Liver (tissue), 8 donors: ENCODE measurements at regions not wholly inside any gene's neighbourhood (a gene's known extent, or its start where the extent isn't known, plus 50 kb on each side); places are given as distances from the start of the nearest gene placed in this dataset.
A peak's percentile ranks its signal among the peaks of the same experiment; 100 is the strongest.

Experiments
- DNase-seq: peaks from one replicate; pipeline ENCODE4 v3.0.0-alpha.2; 2017; ENCODE audit warnings: low spot score
- H3K27ac ChIP-seq, 2 donors: one replicate each; pipeline ENCODE4 v1.7.0; 2013; ENCODE audit warnings: inconsistent platforms in 2 of 2, low read length in 2 of 2, control low read depth in 1 of 2, low read depth in 1 of 2, mild to moderate bottlenecking in 1 of 2
- H3K27me3 ChIP-seq, 4 donors: one replicate each; pipeline versions ENCODE4 v1.6.1 to v1.7.0; 2013; ENCODE audit warnings: low read length in 3 of 4, inconsistent platforms in 1 of 4, mild to moderate bottlenecking in 1 of 4, moderate library complexity in 1 of 4; ENCODE audit not compliant: control insufficient read depth in 4 of 4, insufficient read depth in 4 of 4
- H3K36me3 ChIP-seq, 4 donors: one replicate each; pipeline versions ENCODE4 v1.6.1 to v1.7.0; 2013; ENCODE audit warnings: low read length in 3 of 4, mild to moderate bottlenecking in 3 of 4, low read depth in 1 of 4, moderate library complexity in 1 of 4; ENCODE audit not compliant: control insufficient read depth in 4 of 4, insufficient read depth in 3 of 4
- H3K4me1 ChIP-seq, 4 donors: one replicate each; pipeline versions ENCODE4 v1.6.1 to v1.7.0; 2013; ENCODE audit warnings: low read length in 3 of 4, mild to moderate bottlenecking in 3 of 4, moderate library complexity in 1 of 4; ENCODE audit not compliant: control insufficient read depth in 4 of 4, insufficient read depth in 4 of 4
- H3K4me3 ChIP-seq, 3 donors: one replicate each; pipeline versions ENCODE4 v1.6.1 to v1.7.0; 2013; ENCODE audit warnings: low read length in 3 of 3, control low read depth in 1 of 3, low read depth in 1 of 3, mild to moderate bottlenecking in 1 of 3
- H3K9ac ChIP-seq, 2 donors: one replicate each; pipeline ENCODE4 v1.7.0; 2013; ENCODE audit warnings: low read length in 2 of 2, mild to moderate bottlenecking in 2 of 2, moderate library complexity in 2 of 2, control low read depth in 1 of 2, low read depth in 1 of 2
- H3K9me3 ChIP-seq, 4 donors: one replicate each; pipeline versions ENCODE4 v1.6.1 to v1.7.0; 2013; ENCODE audit warnings: low read length in 3 of 4; ENCODE audit not compliant: control insufficient read depth in 4 of 4
- EGR1 ChIP-seq, 2 donors: IDR thresholded peaks; 2 replicates each; pipeline ENCODE4 v1.6.1; 2016 to 2018; ENCODE audit warnings: antibody characterized with exemption in 2 of 2, low read depth in 2 of 2
- FOXA1 ChIP-seq: IDR thresholded peaks from 2 replicates; pipeline ENCODE4 v1.6.1; 2016; ENCODE audit warnings: antibody characterized with exemption
- FOXA2 ChIP-seq: IDR thresholded peaks from 2 replicates; pipeline ENCODE4 v1.6.1; 2016; ENCODE audit warnings: antibody characterized with exemption
- GABPA ChIP-seq, 2 donors: IDR thresholded peaks in 1 of 2; conservative IDR thresholded peaks in 1 of 2; 2 replicates each; pipeline ENCODE4 v1.6.1; 2016; ENCODE audit warnings: antibody characterized with exemption in 2 of 2, mild to moderate bottlenecking in 1 of 2, moderate library complexity in 1 of 2
- HNF4A ChIP-seq, 2 donors: conservative IDR thresholded peaks; 2 replicates each; pipeline ENCODE4 v1.6.1; 2016; ENCODE audit warnings: antibody characterized with exemption in 2 of 2, mild to moderate bottlenecking in 2 of 2
- HNF4G ChIP-seq: IDR thresholded peaks from 2 replicates; pipeline ENCODE4 v1.6.1; 2016; ENCODE audit warnings: antibody characterized with exemption
- JUND ChIP-seq, 2 donors: IDR thresholded peaks; 2 replicates each; pipeline ENCODE4 v1.6.1; 2016; ENCODE audit warnings: antibody characterized with exemption in 2 of 2
- NR2F2 ChIP-seq: IDR thresholded peaks from 2 replicates; pipeline ENCODE4 v1.6.1; 2016; ENCODE audit warnings: antibody characterized with exemption
- RAD21 ChIP-seq, 2 donors: IDR thresholded peaks; 2 replicates each; pipeline ENCODE4 v1.6.1; 2016; ENCODE audit warnings: antibody characterized with exemption in 2 of 2, mild to moderate bottlenecking in 2 of 2
- RXRA ChIP-seq, 2 donors: IDR thresholded peaks; 2 replicates each; pipeline ENCODE4 v1.6.1; 2017 to 2018; ENCODE audit warnings: antibody characterized with exemption in 2 of 2, mild to moderate bottlenecking in 1 of 2
- SP1 ChIP-seq: IDR thresholded peaks from 2 replicates; pipeline ENCODE4 v1.6.1; 2018; ENCODE audit warnings: antibody characterized with exemption, mild to moderate bottlenecking
- TAF1 ChIP-seq: conservative IDR thresholded peaks from 2 replicates; pipeline ENCODE4 v1.6.1; 2016; ENCODE audit warnings: antibody characterized with exemption, mild to moderate bottlenecking
- YY1 ChIP-seq: IDR thresholded peaks from 2 replicates; pipeline ENCODE4 v1.6.1; 2016; ENCODE audit warnings: antibody characterized with exemption, mild to moderate bottlenecking
- WGBS: extraction: QIAGEN DNeasy Blood & Tissue Kit; methylation state at CpG from one replicate; pipeline ENCODE4 v1.1.7; 2013; 5-methylcytosine and 5-hydroxymethylcytosine counted together
- TF ChIP-seq, protein P1 (sequence below): IDR thresholded peaks from 2 replicates; pipeline ENCODE4 v1.6.1; 2016; ENCODE audit warnings: antibody characterized with exemption
- TF ChIP-seq, protein P2 (sequence below): IDR thresholded peaks from 2 replicates; pipeline ENCODE4 v1.6.1; 2016; ENCODE audit warnings: antibody characterized with exemption, mild to moderate bottlenecking
- TF ChIP-seq, protein P3 (sequence below): IDR thresholded peaks from 2 replicates; pipeline ENCODE4 v1.6.1; 2016; ENCODE audit warnings: antibody characterized with exemption
- TF ChIP-seq, protein P4 (sequence below): IDR thresholded peaks from 2 replicates; pipeline ENCODE4 v1.6.1; 2016; ENCODE audit warnings: antibody characterized with exemption
- TF ChIP-seq, protein P5 (sequence below): fragments of 150-350 bp; IDR thresholded peaks from 2 replicates; pipeline ENCODE4 v1.5.1; 2017; ENCODE audit warnings: improper control_type of control experiment, low read depth, low read length; ENCODE audit not compliant: missing input control
- donor health status: healthy.
- donor health status: healthy.
- donor health status: healthy.
- donor health status: healthy.
- donor health status: healthy.

DNA sequence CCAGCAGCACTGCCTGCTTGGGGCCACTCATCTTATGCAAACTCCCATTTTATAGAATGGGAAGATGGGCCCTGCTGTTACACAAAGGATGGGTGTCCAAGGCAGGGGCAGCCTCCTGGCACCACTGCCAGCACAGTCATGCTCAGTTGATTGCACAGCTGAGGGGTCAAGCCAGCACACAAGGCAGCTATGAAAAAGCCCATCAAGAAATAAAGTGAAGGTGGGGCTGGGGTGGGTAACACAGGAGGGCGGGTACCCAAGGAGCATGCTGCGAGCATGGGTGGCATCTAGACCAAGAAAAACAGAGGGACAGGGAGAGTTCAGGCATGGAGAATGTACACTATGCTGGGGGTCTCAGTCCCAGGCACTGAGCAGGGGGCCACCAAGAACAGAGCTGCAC, 74.7 kb upstream of the UNC5B start:
- no peak overlapping the region for H3K9ac ChIP-seq
- no peak for TF ChIP-seq GABPA (IDR thresholded peaks at IDR 0.05 in 1 of 2, conservative IDR thresholded peaks at IDR 0.05 in 1 of 2)
- TF ChIP-seq HNF4G = no peak
- TF ChIP-seq EGR1 (IDR thresholded peaks at IDR 0.05; ENCODE audit: low read depth in 2 of 2) = no peak
- TF ChIP-seq, protein P1, sequence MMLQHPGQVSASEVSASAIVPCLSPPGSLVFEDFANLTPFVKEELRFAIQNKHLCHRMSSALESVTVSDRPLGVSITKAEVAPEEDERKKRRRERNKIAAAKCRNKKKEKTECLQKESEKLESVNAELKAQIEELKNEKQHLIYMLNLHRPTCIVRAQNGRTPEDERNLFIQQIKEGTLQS = no peak
- no peak for TF ChIP-seq RAD21 (IDR thresholded peaks at IDR 0.05)
- no peak for TF ChIP-seq SP1
- TF ChIP-seq, protein P2, sequence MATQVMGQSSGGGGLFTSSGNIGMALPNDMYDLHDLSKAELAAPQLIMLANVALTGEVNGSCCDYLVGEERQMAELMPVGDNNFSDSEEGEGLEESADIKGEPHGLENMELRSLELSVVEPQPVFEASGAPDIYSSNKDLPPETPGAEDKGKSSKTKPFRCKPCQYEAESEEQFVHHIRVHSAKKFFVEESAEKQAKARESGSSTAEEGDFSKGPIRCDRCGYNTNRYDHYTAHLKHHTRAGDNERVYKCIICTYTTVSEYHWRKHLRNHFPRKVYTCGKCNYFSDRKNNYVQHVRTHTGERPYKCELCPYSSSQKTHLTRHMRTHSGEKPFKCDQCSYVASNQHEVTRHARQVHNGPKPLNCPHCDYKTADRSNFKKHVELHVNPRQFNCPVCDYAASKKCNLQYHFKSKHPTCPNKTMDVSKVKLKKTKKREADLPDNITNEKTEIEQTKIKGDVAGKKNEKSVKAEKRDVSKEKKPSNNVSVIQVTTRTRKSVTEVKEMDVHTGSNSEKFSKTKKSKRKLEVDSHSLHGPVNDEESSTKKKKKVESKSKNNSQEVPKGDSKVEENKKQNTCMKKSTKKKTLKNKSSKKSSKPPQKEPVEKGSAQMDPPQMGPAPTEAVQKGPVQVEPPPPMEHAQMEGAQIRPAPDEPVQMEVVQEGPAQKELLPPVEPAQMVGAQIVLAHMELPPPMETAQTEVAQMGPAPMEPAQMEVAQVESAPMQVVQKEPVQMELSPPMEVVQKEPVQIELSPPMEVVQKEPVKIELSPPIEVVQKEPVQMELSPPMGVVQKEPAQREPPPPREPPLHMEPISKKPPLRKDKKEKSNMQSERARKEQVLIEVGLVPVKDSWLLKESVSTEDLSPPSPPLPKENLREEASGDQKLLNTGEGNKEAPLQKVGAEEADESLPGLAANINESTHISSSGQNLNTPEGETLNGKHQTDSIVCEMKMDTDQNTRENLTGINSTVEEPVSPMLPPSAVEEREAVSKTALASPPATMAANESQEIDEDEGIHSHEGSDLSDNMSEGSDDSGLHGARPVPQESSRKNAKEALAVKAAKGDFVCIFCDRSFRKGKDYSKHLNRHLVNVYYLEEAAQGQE = no peak
- TF ChIP-seq JUND (IDR thresholded peaks at IDR 0.05) = no peak
- no peak for TF ChIP-seq FOXA1
- TF ChIP-seq RXRA (IDR thresholded peaks at IDR 0.05) = no peak
- TF ChIP-seq FOXA2 = no peak
- H3K27ac ChIP-seq = no peak overlapping the region
- peak; percentile 24 for DNase-seq
- 94% methylated on average over 2 of the region's 2 CpGs for WGBS
- no peaks in the 10 kb centered on the region for H3K36me3 ChIP-seq
- H3K9me3 ChIP-seq = no peaks in the 10 kb centered on the region
- peaks cover 0 to 3% (median 0%) of the 10 kb centered on the region in 4 donors for H3K27me3 ChIP-seq
- no peak overlapping the region for H3K4me3 ChIP-seq
- no peaks in the 10 kb centered on the region for H3K4me1 ChIP-seq

DNA sequence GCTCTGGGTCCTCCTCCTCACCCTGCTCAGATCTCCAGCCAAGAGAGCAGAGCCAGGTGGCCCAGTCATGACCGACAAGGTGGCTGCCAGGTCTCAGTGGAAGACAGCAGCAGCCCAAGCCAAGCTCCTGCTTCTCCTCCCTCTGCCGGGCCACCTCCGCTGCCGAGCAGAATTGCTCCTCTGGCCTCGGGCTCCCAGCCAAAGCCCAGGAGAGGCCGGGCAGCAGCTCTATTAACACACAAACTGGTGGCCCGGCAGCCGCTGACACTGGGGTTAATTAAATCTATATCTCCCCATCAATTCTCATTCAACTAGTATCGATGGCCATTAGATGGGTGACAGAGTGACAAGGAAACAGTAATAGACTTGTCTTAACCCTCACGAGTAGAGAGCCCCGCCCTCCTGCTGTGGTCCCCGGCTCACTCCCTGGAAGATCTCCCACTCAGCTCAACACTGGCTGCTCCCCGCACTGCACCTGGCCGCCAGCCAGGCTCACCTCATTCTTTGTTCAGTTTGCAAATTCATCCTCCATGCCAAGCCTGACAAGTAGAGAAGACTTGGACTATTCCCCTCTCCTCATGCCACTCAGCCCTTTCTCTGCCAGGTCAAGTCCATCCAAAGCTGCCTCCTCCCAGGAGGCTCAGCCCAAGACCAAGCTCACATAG, 74.1 kb upstream of the UNC5B start:
- Histone ChIP-seq H3K9me3 (no peaks in the 10 kb centered on the region), H3K36me3 (no peaks in the 10 kb centered on the region), H3K9ac (no peak overlapping the region), H3K27me3 (peaks cover 0 to 6% (median 0%) of the 10 kb centered on the region in 4 donors), H3K27ac (no peak overlapping the region), H3K4me3 (no peak overlapping the region), H3K4me1 (no peaks in the 10 kb centered on the region)
- peak; percentile 28 for DNase-seq
- TF ChIP-seq SP1 = no peak
- TF ChIP-seq EGR1 (IDR thresholded peaks at IDR 0.05; ENCODE audit: low read depth in 2 of 2) = no peak
- TF ChIP-seq, protein P3, sequence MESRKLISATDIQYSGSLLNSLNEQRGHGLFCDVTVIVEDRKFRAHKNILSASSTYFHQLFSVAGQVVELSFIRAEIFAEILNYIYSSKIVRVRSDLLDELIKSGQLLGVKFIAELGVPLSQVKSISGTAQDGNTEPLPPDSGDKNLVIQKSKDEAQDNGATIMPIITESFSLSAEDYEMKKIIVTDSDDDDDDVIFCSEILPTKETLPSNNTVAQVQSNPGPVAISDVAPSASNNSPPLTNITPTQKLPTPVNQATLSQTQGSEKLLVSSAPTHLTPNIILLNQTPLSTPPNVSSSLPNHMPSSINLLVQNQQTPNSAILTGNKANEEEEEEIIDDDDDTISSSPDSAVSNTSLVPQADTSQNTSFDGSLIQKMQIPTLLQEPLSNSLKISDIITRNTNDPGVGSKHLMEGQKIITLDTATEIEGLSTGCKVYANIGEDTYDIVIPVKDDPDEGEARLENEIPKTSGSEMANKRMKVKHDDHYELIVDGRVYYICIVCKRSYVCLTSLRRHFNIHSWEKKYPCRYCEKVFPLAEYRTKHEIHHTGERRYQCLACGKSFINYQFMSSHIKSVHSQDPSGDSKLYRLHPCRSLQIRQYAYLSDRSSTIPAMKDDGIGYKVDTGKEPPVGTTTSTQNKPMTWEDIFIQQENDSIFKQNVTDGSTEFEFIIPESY = no peak
- TF ChIP-seq YY1 = no peak
- no peak for TF ChIP-seq HNF4A (conservative IDR thresholded peaks at IDR 0.05)
- TF ChIP-seq, protein P2 = no peak
- TF ChIP-seq JUND (IDR thresholded peaks at IDR 0.05) = no peak
- TF ChIP-seq GABPA (IDR thresholded peaks at IDR 0.05 in 1 of 2, conservative IDR thresholded peaks at IDR 0.05 in 1 of 2) = no peak
- TF ChIP-seq HNF4G = no peak
- TF ChIP-seq, protein P4, sequence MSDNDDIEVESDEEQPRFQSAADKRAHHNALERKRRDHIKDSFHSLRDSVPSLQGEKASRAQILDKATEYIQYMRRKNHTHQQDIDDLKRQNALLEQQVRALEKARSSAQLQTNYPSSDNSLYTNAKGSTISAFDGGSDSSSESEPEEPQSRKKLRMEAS = no peak
- TF ChIP-seq TAF1 = no peak
- TF ChIP-seq, protein P5, sequence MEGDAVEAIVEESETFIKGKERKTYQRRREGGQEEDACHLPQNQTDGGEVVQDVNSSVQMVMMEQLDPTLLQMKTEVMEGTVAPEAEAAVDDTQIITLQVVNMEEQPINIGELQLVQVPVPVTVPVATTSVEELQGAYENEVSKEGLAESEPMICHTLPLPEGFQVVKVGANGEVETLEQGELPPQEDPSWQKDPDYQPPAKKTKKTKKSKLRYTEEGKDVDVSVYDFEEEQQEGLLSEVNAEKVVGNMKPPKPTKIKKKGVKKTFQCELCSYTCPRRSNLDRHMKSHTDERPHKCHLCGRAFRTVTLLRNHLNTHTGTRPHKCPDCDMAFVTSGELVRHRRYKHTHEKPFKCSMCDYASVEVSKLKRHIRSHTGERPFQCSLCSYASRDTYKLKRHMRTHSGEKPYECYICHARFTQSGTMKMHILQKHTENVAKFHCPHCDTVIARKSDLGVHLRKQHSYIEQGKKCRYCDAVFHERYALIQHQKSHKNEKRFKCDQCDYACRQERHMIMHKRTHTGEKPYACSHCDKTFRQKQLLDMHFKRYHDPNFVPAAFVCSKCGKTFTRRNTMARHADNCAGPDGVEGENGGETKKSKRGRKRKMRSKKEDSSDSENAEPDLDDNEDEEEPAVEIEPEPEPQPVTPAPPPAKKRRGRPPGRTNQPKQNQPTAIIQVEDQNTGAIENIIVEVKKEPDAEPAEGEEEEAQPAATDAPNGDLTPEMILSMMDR = no peak
- no peak for TF ChIP-seq NR2F2
- TF ChIP-seq RXRA (IDR thresholded peaks at IDR 0.05) = no peak
- no peak for TF ChIP-seq FOXA2
- TF ChIP-seq, protein P1 = no peak
- TF ChIP-seq FOXA1 = no peak
- no peak for TF ChIP-seq RAD21 (IDR thresholded peaks at IDR 0.05)
- 77% methylated on average over 14 of the region's 14 CpGs for WGBS
